Lower leg skin (tissue), 4 donors: ENCODE measurements at regions not wholly inside any gene's neighbourhood (a gene's known extent, or its start where the extent isn't known, plus 50 kb on each side); places are given as distances from the start of the nearest gene placed in this dataset.

Experiments
- DNase-seq, 2 donors: peaks; one replicate each; pipeline ENCODE4 v3.0.0-alpha.2; 2019; ENCODE audit warnings: low spot score in 2 of 2
- H3K4me3 ChIP-seq: fragments of 200-600 bp; sonication (generic); 2 replicates; pipeline ENCODE4 v1.5.1; 2017; ENCODE audit warnings: mild to moderate bottlenecking, low read depth; ENCODE audit not compliant: poor library complexity, severe bottlenecking
- CTCF ChIP-seq, 3 donors: fragments of 450-650 bp; IDR thresholded peaks; one replicate each; pipeline ENCODE4 v1.5.1; 2016; ENCODE audit warnings: antibody characterized with exemption in 3 of 3, mild to moderate bottlenecking in 3 of 3, moderate library complexity in 2 of 3
- POLR2A ChIP-seq, 2 donors: fragments of 450-650 bp; IDR thresholded peaks; one replicate each; pipeline ENCODE4 v1.6.1; 2016 to 2017; ENCODE audit warnings: antibody characterized with exemption in 2 of 2, mild to moderate bottlenecking in 1 of 2, moderate library complexity in 1 of 2
- WGBS, 2 donors: methylation state at CpG; one replicate each; pipeline ENCODE4 v1.1.5; 2018; 5-methylcytosine and 5-hydroxymethylcytosine counted together
- intact Hi-C: fragments of 100-400 bp; cut with DNase I; formaldehyde crosslinking; loops from one replicate; pipeline ENCODE4 v1.15.0; 2023; ENCODE audit warnings: low total_unique reads

GRCh38 chr10:65500716-65501115, 1425.1 kb upstream of the LRRTM3 start:
- intact Hi-C loops: no loop called here

GRCh38 chr10:65501259-65501658, 1424.6 kb upstream of the LRRTM3 start:
- intact Hi-C loops: no loop called here
- no peak overlapping the region for H3K4me3 ChIP-seq
- no peak for DNase-seq
- 63 to 68% methylated on average over 3 of the region's 3 CpGs for WGBS, 2 donors
- no peak for TF ChIP-seq POLR2A (IDR thresholded peaks at IDR 0.05)
- no peak for TF ChIP-seq CTCF (IDR thresholded peaks at IDR 0.05)

More at GRCh38 chr10:65500716-65501115, 1425.1 kb upstream of the LRRTM3 start:
- whole genome bisulfite sequencing, 2 donors: 81 to 86% methylated on average over 1 of the region's 1 CpG
- DNase-seq: no peak
- no peak overlapping the region for H3K4me3 ChIP-seq
- TF ChIP-seq CTCF (IDR thresholded peaks at IDR 0.05) (no peak), POLR2A (IDR thresholded peaks at IDR 0.05) (no peak)

GRCh38 chr10:65518379-65518778, 1407.5 kb upstream of the LRRTM3 start:
- DNase-seq: no peak
- intact Hi-C loops: no loop called here
- 78 to 94% methylated on average over 4 of the region's 4 CpGs for WGBS, 2 donors
- H3K4me3 ChIP-seq: no peak overlapping the region
- TF ChIP-seq POLR2A (IDR thresholded peaks at IDR 0.05): no peak
- no peak for TF ChIP-seq CTCF (IDR thresholded peaks at IDR 0.05)

- DNase-seq: no peak
- intact Hi-C loops: no loop called here
- WGBS, 2 donors: 74 to 84% methylated on average over 1 of the region's 1 CpG
- no peak for TF ChIP-seq POLR2A (IDR thresholded peaks at IDR 0.05)
- no peak for TF ChIP-seq CTCF (IDR thresholded peaks at IDR 0.05)
- no peak overlapping the region for H3K4me3 ChIP-seq
Measured at GRCh38 chr10:65528986-65529385, 1396.8 kb upstream of the LRRTM3 start.

- TF ChIP-seq CTCF (IDR thresholded peaks at IDR 0.05) (no peak), POLR2A (IDR thresholded peaks at IDR 0.05) (no peak)
- intact Hi-C loops: no loop called here
- 88 to 92% methylated on average over 5 of the region's 5 CpGs for WGBS, 2 donors
- no peak overlapping the region for H3K4me3 ChIP-seq
- DNase-seq: no peak
Measured at GRCh38 chr10:65531545-65531944, 1394.3 kb upstream of the LRRTM3 start.

GRCh38 chr10:65534771-65535170, 1391.1 kb upstream of the LRRTM3 start:
- intact Hi-C loops: no loop called here
- 60 to 62% methylated on average over 2 of the region's 2 CpGs for WGBS, 2 donors
- no peak for DNase-seq
- TF ChIP-seq POLR2A (IDR thresholded peaks at IDR 0.05) (no peak), CTCF (IDR thresholded peaks at IDR 0.05) (no peak)
- H3K4me3 ChIP-seq: no peak overlapping the region
